Liver (tissue), 3 donors: ENCODE measurements at regions not wholly inside any gene's neighbourhood (a gene's known extent, or its start where the extent isn't known, plus 50 kb on each side); places are given as distances from the start of the nearest gene placed in this dataset.

Experiments used
- FOXA1 ChIP-seq: IDR thresholded peaks from 2 replicates; pipeline ENCODE4 v1.6.1; 2016; ENCODE audit warnings: antibody characterized with exemption
- GABPA ChIP-seq, 2 donors: IDR thresholded peaks in 1 of 2; conservative IDR thresholded peaks in 1 of 2; 2 replicates each; pipeline ENCODE4 v1.6.1; 2016; ENCODE audit warnings: antibody characterized with exemption in 2 of 2, mild to moderate bottlenecking in 1 of 2, moderate library complexity in 1 of 2
- SP1 ChIP-seq: IDR thresholded peaks from 2 replicates; pipeline ENCODE4 v1.6.1; 2018; ENCODE audit warnings: antibody characterized with exemption, mild to moderate bottlenecking
- TAF1 ChIP-seq: conservative IDR thresholded peaks from 2 replicates; pipeline ENCODE4 v1.6.1; 2016; ENCODE audit warnings: antibody characterized with exemption, mild to moderate bottlenecking
- YY1 ChIP-seq: IDR thresholded peaks from 2 replicates; pipeline ENCODE4 v1.6.1; 2016; ENCODE audit warnings: antibody characterized with exemption, mild to moderate bottlenecking
- TF ChIP-seq, protein P1 (sequence below): fragments of 150-350 bp; IDR thresholded peaks from 2 replicates; pipeline ENCODE4 v1.5.1; 2017; ENCODE audit warnings: improper control_type of control experiment, low read depth, low read length; ENCODE audit not compliant: missing input control
- TF ChIP-seq, protein P2 (sequence below): IDR thresholded peaks from 2 replicates; pipeline ENCODE4 v1.6.1; 2016; ENCODE audit warnings: antibody characterized with exemption, mild to moderate bottlenecking
- donor health status: healthy.
- donor health status: healthy.

DNA sequence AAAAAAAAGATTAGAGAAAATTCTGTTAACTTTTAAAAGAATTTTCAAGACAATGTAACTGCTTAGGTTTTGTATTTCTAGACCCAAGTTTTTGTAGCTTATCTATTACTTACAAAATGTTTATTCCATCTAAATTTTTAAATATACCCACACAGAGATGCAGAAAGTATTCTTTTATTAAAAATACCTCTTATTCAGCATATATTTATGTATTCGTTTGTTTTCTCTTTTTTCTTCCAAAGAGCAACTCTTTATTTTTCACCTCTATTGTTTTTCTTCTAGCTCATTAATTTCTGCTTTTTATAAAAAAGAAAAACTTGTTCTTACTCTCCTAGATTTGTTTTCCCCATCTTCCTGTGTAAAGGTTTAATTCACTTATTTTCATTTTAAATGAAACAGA, 180.3 kb downstream of the ZDHHC21 start:
- no peak for TF ChIP-seq GABPA (IDR thresholded peaks at IDR 0.05 in 1 of 2, conservative IDR thresholded peaks at IDR 0.05 in 1 of 2)
- TF ChIP-seq SP1, result no peak
- TF ChIP-seq, protein P1, sequence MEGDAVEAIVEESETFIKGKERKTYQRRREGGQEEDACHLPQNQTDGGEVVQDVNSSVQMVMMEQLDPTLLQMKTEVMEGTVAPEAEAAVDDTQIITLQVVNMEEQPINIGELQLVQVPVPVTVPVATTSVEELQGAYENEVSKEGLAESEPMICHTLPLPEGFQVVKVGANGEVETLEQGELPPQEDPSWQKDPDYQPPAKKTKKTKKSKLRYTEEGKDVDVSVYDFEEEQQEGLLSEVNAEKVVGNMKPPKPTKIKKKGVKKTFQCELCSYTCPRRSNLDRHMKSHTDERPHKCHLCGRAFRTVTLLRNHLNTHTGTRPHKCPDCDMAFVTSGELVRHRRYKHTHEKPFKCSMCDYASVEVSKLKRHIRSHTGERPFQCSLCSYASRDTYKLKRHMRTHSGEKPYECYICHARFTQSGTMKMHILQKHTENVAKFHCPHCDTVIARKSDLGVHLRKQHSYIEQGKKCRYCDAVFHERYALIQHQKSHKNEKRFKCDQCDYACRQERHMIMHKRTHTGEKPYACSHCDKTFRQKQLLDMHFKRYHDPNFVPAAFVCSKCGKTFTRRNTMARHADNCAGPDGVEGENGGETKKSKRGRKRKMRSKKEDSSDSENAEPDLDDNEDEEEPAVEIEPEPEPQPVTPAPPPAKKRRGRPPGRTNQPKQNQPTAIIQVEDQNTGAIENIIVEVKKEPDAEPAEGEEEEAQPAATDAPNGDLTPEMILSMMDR, result no peak
- TF ChIP-seq YY1, result no peak
- no peak for TF ChIP-seq FOXA1
- TF ChIP-seq TAF1, result no peak
- TF ChIP-seq, protein P2, sequence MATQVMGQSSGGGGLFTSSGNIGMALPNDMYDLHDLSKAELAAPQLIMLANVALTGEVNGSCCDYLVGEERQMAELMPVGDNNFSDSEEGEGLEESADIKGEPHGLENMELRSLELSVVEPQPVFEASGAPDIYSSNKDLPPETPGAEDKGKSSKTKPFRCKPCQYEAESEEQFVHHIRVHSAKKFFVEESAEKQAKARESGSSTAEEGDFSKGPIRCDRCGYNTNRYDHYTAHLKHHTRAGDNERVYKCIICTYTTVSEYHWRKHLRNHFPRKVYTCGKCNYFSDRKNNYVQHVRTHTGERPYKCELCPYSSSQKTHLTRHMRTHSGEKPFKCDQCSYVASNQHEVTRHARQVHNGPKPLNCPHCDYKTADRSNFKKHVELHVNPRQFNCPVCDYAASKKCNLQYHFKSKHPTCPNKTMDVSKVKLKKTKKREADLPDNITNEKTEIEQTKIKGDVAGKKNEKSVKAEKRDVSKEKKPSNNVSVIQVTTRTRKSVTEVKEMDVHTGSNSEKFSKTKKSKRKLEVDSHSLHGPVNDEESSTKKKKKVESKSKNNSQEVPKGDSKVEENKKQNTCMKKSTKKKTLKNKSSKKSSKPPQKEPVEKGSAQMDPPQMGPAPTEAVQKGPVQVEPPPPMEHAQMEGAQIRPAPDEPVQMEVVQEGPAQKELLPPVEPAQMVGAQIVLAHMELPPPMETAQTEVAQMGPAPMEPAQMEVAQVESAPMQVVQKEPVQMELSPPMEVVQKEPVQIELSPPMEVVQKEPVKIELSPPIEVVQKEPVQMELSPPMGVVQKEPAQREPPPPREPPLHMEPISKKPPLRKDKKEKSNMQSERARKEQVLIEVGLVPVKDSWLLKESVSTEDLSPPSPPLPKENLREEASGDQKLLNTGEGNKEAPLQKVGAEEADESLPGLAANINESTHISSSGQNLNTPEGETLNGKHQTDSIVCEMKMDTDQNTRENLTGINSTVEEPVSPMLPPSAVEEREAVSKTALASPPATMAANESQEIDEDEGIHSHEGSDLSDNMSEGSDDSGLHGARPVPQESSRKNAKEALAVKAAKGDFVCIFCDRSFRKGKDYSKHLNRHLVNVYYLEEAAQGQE, result no peak
